NCI-H2107 (cell line): ENCODE measurements at regions not wholly inside any gene's neighbourhood (a gene's known extent, or its start where the extent isn't known, plus 50 kb on each side); places are given as distances from the start of the nearest gene placed in this dataset.
"Not testable (repeated sequence)": the region's sequence is repeated elsewhere in the genome, so short reads cannot be mapped to it uniquely, and the experiment has no call there.

Experiments
- DNase-seq: peaks from one replicate; lab custom pipeline; 2025; lab: John Stamatoyannopoulos, UW

GRCh38 chr18:32884543-32884942, 111.7 kb upstream of the KLHL14 start:
- no peak for DNase-seq

GRCh38 chr18:32881009-32881408, 108.2 kb upstream of the KLHL14 start:
- DNase-seq: no peak

- no peak for DNase-seq
Observed at GRCh38 chr18:32879497-32879896, 106.7 kb upstream of the KLHL14 start.

- DNase-seq: no peak
Observed at GRCh38 chr18:32878436-32878835, 105.6 kb upstream of the KLHL14 start.

- peak; percentile 8 for DNase-seq
Observed at GRCh38 chr18:32877371-32877770, 104.5 kb upstream of the KLHL14 start.

GRCh38 chr18:32875625-32876024, 102.8 kb upstream of the KLHL14 start:
- no peak for DNase-seq

- no peak for DNase-seq
Observed at GRCh38 chr18:32871786-32872185, 99.0 kb upstream of the KLHL14 start.

- DNase-seq: no peak
Observed at GRCh38 chr18:32870611-32871010, 97.8 kb upstream of the KLHL14 start.

- DNase-seq: no peak
Observed at GRCh38 chr18:32868406-32868805, 95.6 kb upstream of the KLHL14 start.

GRCh38 chr18:32867936-32868335, 95.1 kb upstream of the KLHL14 start:
- no peak for DNase-seq

- DNase-seq: no peak
Observed at GRCh38 chr18:32867330-32867729, 94.5 kb upstream of the KLHL14 start.

- DNase-seq: not testable (repeated sequence)
Observed at GRCh38 chr18:32862031-32862430, 89.2 kb upstream of the KLHL14 start.

GRCh38 chr18:32851936-32852335, 79.1 kb upstream of the KLHL14 start:
- no peak for DNase-seq

- no peak for DNase-seq
Observed at GRCh38 chr18:32848826-32849225, 76.0 kb upstream of the KLHL14 start.

GRCh38 chr18:32847691-32848090, 74.9 kb upstream of the KLHL14 start:
- no peak for DNase-seq

GRCh38 chr18:32846896-32847295, 74.1 kb upstream of the KLHL14 start:
- DNase-seq: no peak

- no peak for DNase-seq
Observed at GRCh38 chr18:32840962-32841361, 68.1 kb upstream of the KLHL14 start.

GRCh38 chr18:32835951-32836350, 63.1 kb upstream of the KLHL14 start:
- no peak for DNase-seq

- DNase-seq: no peak
Observed at GRCh38 chr18:32831781-32832180, 59.0 kb upstream of the KLHL14 start.

- DNase-seq: no peak
Observed at GRCh38 chr18:32823226-32823625, 50.4 kb upstream of the KLHL14 start.
